HepG2 (cell line): ENCODE measurements at regions not wholly inside any gene's neighbourhood (a gene's known extent, or its start where the extent isn't known, plus 50 kb on each side); places are given as distances from the start of the nearest gene placed in this dataset.
A peak's percentile ranks its signal among the peaks of the same experiment; 100 is the strongest.

Experiments
- ATAC-seq: fragments of 200-7000 bp; cut with Tn5 transposase; 3 replicates; pipeline ENCODE4 v1.9.1; 2020; ENCODE audit warnings: mild to moderate bottlenecking, moderate library complexity
- BruUV-seq: library from RNA; stranded (reverse); fragments of 400-500 nt; replicated peaks from 2 replicates; lab custom pipeline; 2021; lab: Mats Ljungman, UMichigan
- CTCF ChIA-PET: fragments of 300-600 bp; formaldehyde crosslinking; extraction: SDS; loops from one replicate; lab custom pipeline; 2021; ENCODE audit warnings: low total read pairs, inconsistent platforms, low intra/inter-chr PET ratio; lab: Yijun Ruan, JAX
- POLR2A ChIA-PET: fragments of 350-600 bp; sonication (Branson Sonifier 250); formaldehyde crosslinking; loops from one replicate; lab custom pipeline; 2020; ENCODE audit warnings: antibody characterized with exemption, inconsistent platforms; lab: Yijun Ruan, JAX
- DNase-seq: peaks from one replicate; pipeline ENCODE4 v3.0.0-alpha.2; 2015; ENCODE audit warnings: low spot score
- FAIRE-seq: peaks from 3 replicates; lab custom pipeline; 2011; peaks lifted over from hg19 to GRCh38; lab: Jason Lieb, UNC
- H2AFZ ChIP-seq: one replicate; pipeline ENCODE4 v1.6.1; 2011; ENCODE audit warnings: low read length, inconsistent platforms
- H3K27ac ChIP-seq: fragments of 300-600 bp; 3 replicates; pipeline ENCODE4 v1.8.0; 2011; ENCODE audit warnings: mixed run types, mild to moderate bottlenecking, mixed read lengths, low read length, inconsistent platforms; ENCODE audit not compliant: insufficient read depth; ENCODE audit errors: extremely low read length
- H3K27me3 ChIP-seq, 2 experiments: fragments of 200-600 bp in 1 of 2; 2 replicates in 1 of 2; 3 replicates in 1 of 2; pipeline versions ENCODE4 v1.6.0 to v1.8.0; 2011; ENCODE audit warnings: low read length in 2 of 2, mild to moderate bottlenecking in 2 of 2, moderate library complexity in 2 of 2, inconsistent platforms in 1 of 2; ENCODE audit not compliant: insufficient read depth in 2 of 2, control insufficient read depth in 1 of 2
- H3K36me3 ChIP-seq, 2 experiments: fragments of 200-600 bp in 1 of 2; replicated peaks in 1 of 2; 2 replicates in 1 of 2; 3 replicates in 1 of 2; pipeline versions ENCODE4 v1.5.1 to v1.8.0; 2011; ENCODE audit warnings: low read length in 2 of 2, inconsistent platforms in 1 of 2; ENCODE audit not compliant: insufficient read depth in 2 of 2, control insufficient read depth in 1 of 2
- H3K4me1 ChIP-seq: 2 replicates; pipeline ENCODE4 v1.5.1; 2012; ENCODE audit warnings: low read length, inconsistent platforms; ENCODE audit not compliant: insufficient read depth
- H3K4me2 ChIP-seq: 2 replicates; pipeline ENCODE4 v1.6.0; 2011; ENCODE audit warnings: low read depth, low read length, inconsistent platforms
- H3K4me3 ChIP-seq, 3 experiments: fragments of 200-600 bp in 1 of 3; sonication (generic), shearing (Covaris generic) in 1 of 3; replicated peaks in 1 of 3; 2 replicates each; pipeline ENCODE4 v1.5.1; 2011 to 2016; ENCODE audit warnings: low read length in 3 of 3, inconsistent platforms in 2 of 3, low read depth in 2 of 3, mild to moderate bottlenecking in 2 of 3, control low read depth in 1 of 3, mixed read lengths in 1 of 3; ENCODE audit not compliant: insufficient read depth in 1 of 3
- H3K79me2 ChIP-seq: one replicate; pipeline ENCODE4 v1.6.1; 2011; ENCODE audit warnings: low read length, inconsistent platforms; ENCODE audit not compliant: insufficient read depth
- H3K9ac ChIP-seq: 2 replicates; pipeline ENCODE4 v1.6.0; 2011; ENCODE audit warnings: mild to moderate bottlenecking, low read depth, low read length, inconsistent platforms; ENCODE audit not compliant: insufficient read depth
- H3K9me3 ChIP-seq: 2 replicates; pipeline ENCODE4 v1.5.1; 2012; ENCODE audit warnings: mild to moderate bottlenecking, low read length
- H4K20me1 ChIP-seq: 2 replicates; pipeline ENCODE4 v1.6.0; 2011; ENCODE audit warnings: inconsistent platforms, mild to moderate bottlenecking, low read length, moderate library complexity; ENCODE audit not compliant: insufficient read depth
- CTCF ChIP-seq: sonication (generic); formaldehyde crosslinking; IDR thresholded peaks from 2 replicates; pipeline ENCODE4 v1.5.0; 2020; ENCODE audit warnings: mild to moderate bottlenecking, missing genetic modification reagents, moderate library complexity
- GATAD2A ChIP-seq: IDR thresholded peaks from 2 replicates; pipeline ENCODE4 v1.6.1; 2016
- HMGXB3 ChIP-seq: sonication (generic); formaldehyde crosslinking; IDR thresholded peaks from 2 replicates; pipeline ENCODE4 v1.4.0; 2020; ENCODE audit warnings: missing genetic modification reagents, borderline replicate concordance
- HNF4A ChIP-seq: sonication (generic); formaldehyde crosslinking; IDR thresholded peaks from 2 replicates; pipeline ENCODE4 v1.4.0; 2020; ENCODE audit warnings: missing genetic modification reagents
- KLF11 ChIP-seq: IDR thresholded peaks from 2 replicates; pipeline ENCODE4 v1.6.1; 2016; ENCODE audit warnings: missing compliant biosample characterization
- PHF21A ChIP-seq: sonication (generic); formaldehyde crosslinking; IDR thresholded peaks from 2 replicates; pipeline ENCODE4 v1.5.0; 2020; ENCODE audit warnings: mild to moderate bottlenecking, missing genetic modification reagents
- SALL1 ChIP-seq: sonication (generic); formaldehyde crosslinking; IDR thresholded peaks from 2 replicates; pipeline ENCODE4 v1.8.0; 2022; ENCODE audit warnings: mild to moderate bottlenecking, missing genetic modification reagents
- SETDB1 ChIP-seq: sonication (generic); formaldehyde crosslinking; IDR thresholded peaks from 2 replicates; pipeline ENCODE4 v1.5.1; 2020; ENCODE audit warnings: missing genetic modification reagents, mild to moderate bottlenecking, borderline replicate concordance
- U2AF2 ChIP-seq: fragments of 200-400 bp; formaldehyde crosslinking; IDR thresholded peaks from 2 replicates; pipeline ENCODE4 v1.6.1; 2017; ENCODE audit warnings: low read depth, mild to moderate bottlenecking, low read length
- ZNF230 ChIP-seq: sonication (generic); formaldehyde crosslinking; IDR thresholded peaks from 2 replicates; pipeline ENCODE4 v1.4.0; 2020; ENCODE audit warnings: mild to moderate bottlenecking, missing genetic modification reagents
- WGBS: methylation state at CpG from one replicate; pipeline ENCODE4 v1.1.6; 2017; ENCODE audit warnings: low lambda C conversion rate; 5-methylcytosine and 5-hydroxymethylcytosine counted together
- in situ Hi-C: cut with HindIII; loops from 2 replicates; pipeline ENCODE4 v1.10.0; 2017; ENCODE audit warnings: low pct_unique_long_range_greater_than_20kb; ENCODE audit not compliant: extremely low pct_ligation_motif_present
- intact Hi-C: fragments of 100-400 bp; cut with micrococcal nuclease; formaldehyde crosslinking; loops from one replicate; pipeline ENCODE4 v1.10.0; 2022; ENCODE audit not compliant: unreplicated experiment
- TF ChIP-seq, protein P1 (sequence below): sonication (generic); formaldehyde crosslinking; IDR thresholded peaks from 2 replicates; pipeline ENCODE4 v1.9.0; 2021; ENCODE audit warnings: mild to moderate bottlenecking, missing genetic modification reagents

GRCh38 chr10:46228563-46229071 lies 58.2 kb upstream of the ANTXRL start (continued):
- TF ChIP-seq HMGXB3: peak; percentile 37; the same call in 1 of the 2 replicates
- TF ChIP-seq GATAD2A (CRISPR knock-in tag): no peak
- peak; percentile 40 for TF ChIP-seq SALL1 (CRISPR knock-in tag)
- peak; percentile 50; the same call in 1 of the 2 replicates for TF ChIP-seq KLF11 (CRISPR knock-in tag)

DNA sequence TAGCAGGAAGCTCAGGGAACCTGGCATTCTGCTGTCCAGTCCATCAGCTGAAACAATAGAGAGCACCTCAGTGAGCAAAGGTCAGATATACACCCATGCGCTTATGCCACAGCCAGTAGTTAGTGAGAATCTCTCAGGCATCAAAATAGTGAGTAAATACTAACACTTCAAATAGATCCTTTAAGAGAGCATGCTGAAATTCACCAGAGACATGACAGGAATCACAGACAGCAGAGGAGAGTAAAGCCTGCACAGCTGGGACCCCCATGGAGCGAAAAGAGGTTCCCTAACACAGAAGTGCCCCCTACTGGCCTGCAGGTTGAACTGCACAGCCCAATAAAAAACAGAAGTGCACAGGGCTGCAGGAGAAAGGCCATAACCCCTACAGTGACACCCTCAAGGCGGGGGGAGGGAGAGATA lies 57.6 kb upstream of the ANTXRL start:
- ATAC-seq (peak; percentile 66), DNase-seq (peak; percentile 46), FAIRE-seq (no peak)
- peak overlapping the region in 1 of 3 experiments; percentile 59; a peak in 2 of 6 replicates for H3K4me3 ChIP-seq
- H3K27ac ChIP-seq: no peak overlapping the region
- H3K9ac ChIP-seq: no peak overlapping the region
- no peaks in the 10 kb centered on the region for H3K36me3 ChIP-seq
- no peaks in the 10 kb centered on the region for H3K9me3 ChIP-seq
- POLR2A ChIA-PET: no interaction called here
- 1% methylated on average over 3 of the region's 3 CpGs for WGBS
- peak overlapping the region; percentile 85 for H3K4me2 ChIP-seq
- intact Hi-C loops: loop anchor here (10.0 kb wide), 1 partner anchor 204 kb away; no protein-coding TSS in a partner anchor
- in situ Hi-C loops: no loop called here
- peaks cover 21% of the 10 kb centered on the region for H3K4me1 ChIP-seq
- H4K20me1 ChIP-seq: no peaks in the 10 kb centered on the region
- no TSS peak for BruUV-seq
- peaks cover 0 to 24% of the 10 kb centered on the region in 2 experiments; a peak in 3 of 5 replicates for H3K27me3 ChIP-seq
- CTCF ChIA-PET: interaction anchor here (0.8 to 0.9 kb wide), 2 partner anchors 27 kb away, joined by 3 to 4 read pairs; no protein-coding TSS in a partner anchor
- H2AFZ ChIP-seq: no peak overlapping the region
- no peaks in the 10 kb centered on the region for H3K79me2 ChIP-seq
- TF ChIP-seq, protein P1, sequence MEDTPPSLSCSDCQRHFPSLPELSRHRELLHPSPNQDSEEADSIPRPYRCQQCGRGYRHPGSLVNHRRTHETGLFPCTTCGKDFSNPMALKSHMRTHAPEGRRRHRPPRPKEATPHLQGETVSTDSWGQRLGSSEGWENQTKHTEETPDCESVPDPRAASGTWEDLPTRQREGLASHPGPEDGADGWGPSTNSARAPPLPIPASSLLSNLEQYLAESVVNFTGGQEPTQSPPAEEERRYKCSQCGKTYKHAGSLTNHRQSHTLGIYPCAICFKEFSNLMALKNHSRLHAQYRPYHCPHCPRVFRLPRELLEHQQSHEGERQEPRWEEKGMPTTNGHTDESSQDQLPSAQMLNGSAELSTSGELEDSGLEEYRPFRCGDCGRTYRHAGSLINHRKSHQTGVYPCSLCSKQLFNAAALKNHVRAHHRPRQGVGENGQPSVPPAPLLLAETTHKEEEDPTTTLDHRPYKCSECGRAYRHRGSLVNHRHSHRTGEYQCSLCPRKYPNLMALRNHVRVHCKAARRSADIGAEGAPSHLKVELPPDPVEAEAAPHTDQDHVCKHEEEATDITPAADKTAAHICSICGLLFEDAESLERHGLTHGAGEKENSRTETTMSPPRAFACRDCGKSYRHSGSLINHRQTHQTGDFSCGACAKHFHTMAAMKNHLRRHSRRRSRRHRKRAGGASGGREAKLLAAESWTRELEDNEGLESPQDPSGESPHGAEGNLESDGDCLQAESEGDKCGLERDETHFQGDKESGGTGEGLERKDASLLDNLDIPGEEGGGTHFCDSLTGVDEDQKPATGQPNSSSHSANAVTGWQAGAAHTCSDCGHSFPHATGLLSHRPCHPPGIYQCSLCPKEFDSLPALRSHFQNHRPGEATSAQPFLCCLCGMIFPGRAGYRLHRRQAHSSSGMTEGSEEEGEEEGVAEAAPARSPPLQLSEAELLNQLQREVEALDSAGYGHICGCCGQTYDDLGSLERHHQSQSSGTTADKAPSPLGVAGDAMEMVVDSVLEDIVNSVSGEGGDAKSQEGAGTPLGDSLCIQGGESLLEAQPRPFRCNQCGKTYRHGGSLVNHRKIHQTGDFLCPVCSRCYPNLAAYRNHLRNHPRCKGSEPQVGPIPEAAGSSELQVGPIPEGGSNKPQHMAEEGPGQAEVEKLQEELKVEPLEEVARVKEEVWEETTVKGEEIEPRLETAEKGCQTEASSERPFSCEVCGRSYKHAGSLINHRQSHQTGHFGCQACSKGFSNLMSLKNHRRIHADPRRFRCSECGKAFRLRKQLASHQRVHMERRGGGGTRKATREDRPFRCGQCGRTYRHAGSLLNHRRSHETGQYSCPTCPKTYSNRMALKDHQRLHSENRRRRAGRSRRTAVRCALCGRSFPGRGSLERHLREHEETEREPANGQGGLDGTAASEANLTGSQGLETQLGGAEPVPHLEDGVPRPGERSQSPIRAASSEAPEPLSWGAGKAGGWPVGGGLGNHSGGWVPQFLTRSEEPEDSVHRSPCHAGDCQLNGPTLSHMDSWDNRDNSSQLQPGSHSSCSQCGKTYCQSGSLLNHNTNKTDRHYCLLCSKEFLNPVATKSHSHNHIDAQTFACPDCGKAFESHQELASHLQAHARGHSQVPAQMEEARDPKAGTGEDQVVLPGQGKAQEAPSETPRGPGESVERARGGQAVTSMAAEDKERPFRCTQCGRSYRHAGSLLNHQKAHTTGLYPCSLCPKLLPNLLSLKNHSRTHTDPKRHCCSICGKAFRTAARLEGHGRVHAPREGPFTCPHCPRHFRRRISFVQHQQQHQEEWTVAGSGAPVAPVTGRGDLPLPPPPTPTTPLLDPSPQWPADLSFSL (CRISPR knock-in tag): 0 out of 2 replicates have a peak, but pooled peaks have one; percentile 4
- TF ChIP-seq CTCF: peak; percentile 79
- TF ChIP-seq HNF4A (CRISPR knock-in tag): peak; percentile 60
- TF ChIP-seq ZNF230 (CRISPR knock-in tag): peak; percentile 96
- TF ChIP-seq SETDB1 (CRISPR knock-in tag): no peak
- TF ChIP-seq U2AF2: no peak
- TF ChIP-seq PHF21A (CRISPR knock-in tag): peak; percentile 40; the same call in 1 of the 2 replicates
